ENCODE measurements at regions not wholly inside any gene's neighbourhood (a gene's known extent, or its start where the extent isn't known, plus 50 kb on each side); places are given as distances from the start of the nearest gene placed in this dataset.
"Not testable (repeated sequence)": the region's sequence is repeated elsewhere in the genome, so short reads cannot be mapped to it uniquely, and the experiment has no call there.

GRCh38 chrX:144616317-144616716, 631.0 kb upstream of the SPANXN1 start:
- no peak overlapping the region for H3K4me3 ChIP-seq (ENCODE audit: control insufficient read depth, low read depth, low read length)
- no peak for DNase-seq (ENCODE audit: low read depth)
- no peak for TF ChIP-seq CTCF (conservative IDR thresholded peaks at IDR 0.05; ENCODE audit: control insufficient read depth, insufficient read depth, low read depth, low read length)

GRCh38 chrX:144627947-144628346, 619.4 kb upstream of the SPANXN1 start:
- DNase-seq (ENCODE audit: low read depth): no peak
- TF ChIP-seq CTCF (conservative IDR thresholded peaks at IDR 0.05; ENCODE audit: control insufficient read depth, insufficient read depth, low read depth, low read length): no peak

GRCh38 chrX:144634451-144634850, 612.9 kb upstream of the SPANXN1 start:
- not testable (repeated sequence) for DNase-seq (ENCODE audit: low read depth); H3K4me3 ChIP-seq (ENCODE audit: control insufficient read depth, low read depth, low read length)

More at GRCh38 chrX:144627947-144628346, 619.4 kb upstream of the SPANXN1 start:
- no peak overlapping the region for H3K4me3 ChIP-seq (ENCODE audit: control insufficient read depth, low read depth, low read length)

GRCh38 chrX:144637731-144638130, 609.6 kb upstream of the SPANXN1 start:
- H3K4me3 ChIP-seq (ENCODE audit: control insufficient read depth, low read depth, low read length): no peak overlapping the region
- no peak for TF ChIP-seq CTCF (conservative IDR thresholded peaks at IDR 0.05; ENCODE audit: control insufficient read depth, insufficient read depth, low read depth, low read length)
- peak; percentile 28 for DNase-seq (ENCODE audit: low read depth)

- no peak overlapping the region for H3K4me3 ChIP-seq (ENCODE audit: control insufficient read depth, low read depth, low read length)
- DNase-seq (ENCODE audit: low read depth): no peak
- TF ChIP-seq CTCF (conservative IDR thresholded peaks at IDR 0.05; ENCODE audit: control insufficient read depth, insufficient read depth, low read depth, low read length): no peak
These were observed 598.5 kb upstream of the SPANXN1 start for GRCh38 chrX:144648788-144649187.

- no peak overlapping the region for H3K4me3 ChIP-seq (ENCODE audit: control insufficient read depth, low read depth, low read length)
- no peak for TF ChIP-seq CTCF (conservative IDR thresholded peaks at IDR 0.05; ENCODE audit: control insufficient read depth, insufficient read depth, low read depth, low read length)
- peak; percentile 64 for DNase-seq (ENCODE audit: low read depth)
These were observed 565.8 kb upstream of the SPANXN1 start for GRCh38 chrX:144681501-144681900.

GRCh38 chrX:144683247-144683646, 564.1 kb upstream of the SPANXN1 start:
- TF ChIP-seq CTCF (conservative IDR thresholded peaks at IDR 0.05; ENCODE audit: control insufficient read depth, insufficient read depth, low read depth, low read length): no peak
- H3K4me3 ChIP-seq (ENCODE audit: control insufficient read depth, low read depth, low read length): no peak overlapping the region
- peak; percentile 12 for DNase-seq (ENCODE audit: low read depth)

Data from fibroblast of mammary gland (primary cell).